OCI-M1 (cell line): ENCODE measurements at regions not wholly inside any gene's neighbourhood (a gene's known extent, or its start where the extent isn't known, plus 50 kb on each side); places are given as distances from the start of the nearest gene placed in this dataset.

Experiments used
- DNase-seq: peaks from one replicate; lab custom pipeline; 2025; lab: John Stamatoyannopoulos, UW

- no peak for DNase-seq
Observed at GRCh38 chr17:34141590-34141989, 113.5 kb upstream of the CCL2 start.

- no peak for DNase-seq
Observed at GRCh38 chr17:34143430-34143829, 111.7 kb upstream of the CCL2 start.

GRCh38 chr17:34146440-34147043, 108.5 kb upstream of the CCL2 start:
- peak; percentile 66 for DNase-seq

GRCh38 chr17:34151102-34151501, 104.0 kb upstream of the CCL2 start:
- no peak for DNase-seq

- DNase-seq, result no peak
Observed at GRCh38 chr17:34153991-34154390, 101.1 kb upstream of the CCL2 start.

GRCh38 chr17:34154961-34155730, 99.9 kb upstream of the CCL2 start:
- DNase-seq, result no peak

GRCh38 chr17:34155947-34156346, 99.1 kb upstream of the CCL2 start:
- no peak for DNase-seq

- DNase-seq, result no peak
Observed at GRCh38 chr17:34156401-34156740, 98.7 kb upstream of the CCL2 start.

GRCh38 chr17:34156741-34157589, 98.1 kb upstream of the CCL2 start:
- no peak for DNase-seq

GRCh38 chr17:34161690-34162089, 93.4 kb upstream of the CCL2 start:
- DNase-seq, result no peak

GRCh38 chr17:34163123-34163522, 92.0 kb upstream of the CCL2 start:
- DNase-seq, result no peak

- DNase-seq, result peak; percentile 56
Observed at GRCh38 chr17:34163646-34164045, 91.4 kb upstream of the CCL2 start.

GRCh38 chr17:34164837-34165236, 90.2 kb upstream of the CCL2 start:
- DNase-seq, result no peak

- DNase-seq, result no peak
Observed at GRCh38 chr17:34166352-34166751, 88.7 kb upstream of the CCL2 start.

GRCh38 chr17:34167354-34167753, 87.7 kb upstream of the CCL2 start:
- no peak for DNase-seq

- DNase-seq, result no peak
Observed at GRCh38 chr17:34168989-34169388, 86.1 kb upstream of the CCL2 start.

- no peak for DNase-seq
Observed at GRCh38 chr17:34169496-34169895, 85.6 kb upstream of the CCL2 start.

GRCh38 chr17:34171245-34171818, 83.8 kb upstream of the CCL2 start:
- peak; percentile 92 for DNase-seq

GRCh38 chr17:34172390-34172918, 82.6 kb upstream of the CCL2 start:
- DNase-seq, result peak; percentile 8

- DNase-seq, result no peak
Observed at GRCh38 chr17:34173241-34173640, 81.8 kb upstream of the CCL2 start.

GRCh38 chr17:34174496-34174895, 80.6 kb upstream of the CCL2 start:
- no peak for DNase-seq

- DNase-seq, result no peak
Observed at GRCh38 chr17:34176440-34176839, 78.6 kb upstream of the CCL2 start.
